Gastroesophageal sphincter (tissue), 3 donors: ENCODE measurements at regions not wholly inside any gene's neighbourhood (a gene's known extent, or its start where the extent isn't known, plus 50 kb on each side); places are given as distances from the start of the nearest gene placed in this dataset.

Experiments used
- CTCF ChIP-seq, 4 experiments: fragments of 200-600 bp in 2 of 4; fragments of 450-650 bp in 2 of 4; sonication (generic) in 1 of 4; IDR thresholded peaks; one replicate each; pipeline ENCODE4 v1.5.1; 2017 to 2019; ENCODE audit warnings: antibody characterized with exemption in 4 of 4, mild to moderate bottlenecking in 2 of 4, moderate library complexity in 2 of 4
- POLR2A ChIP-seq, 2 donors: fragments of 450-650 bp; IDR thresholded peaks; one replicate each; pipeline ENCODE4 v1.6.1; 2017; ENCODE audit warnings: antibody characterized with exemption in 2 of 2, mild to moderate bottlenecking in 2 of 2, moderate library complexity in 1 of 2

- TF ChIP-seq CTCF (IDR thresholded peaks at IDR 0.05) (no peak), POLR2A (IDR thresholded peaks at IDR 0.05) (no peak)
These were observed 100.3 kb upstream of the CPNE8 start for GRCh38 chr12:39005671-39006070.
